Midbrain (tissue), 1 donor: ENCODE measurements at regions not wholly inside any gene's neighbourhood (a gene's known extent, or its start where the extent isn't known, plus 50 kb on each side); places are given as distances from the start of the nearest gene placed in this dataset.
"Not testable (repeated sequence)": the region's sequence is repeated elsewhere in the genome, so short reads cannot be mapped to it uniquely, and the experiment has no call there.

Experiments
- DNase-seq: peaks from one replicate; lab custom pipeline; 2025; lab: John Stamatoyannopoulos, UW

GRCh38 chr2:236632295-236633218 lies 62.9 kb downstream of the ACKR3 start:
- no peak for DNase-seq

- no peak for DNase-seq
Measured at GRCh38 chr2:236633219-236633570, 63.6 kb downstream of the ACKR3 start.

DNA sequence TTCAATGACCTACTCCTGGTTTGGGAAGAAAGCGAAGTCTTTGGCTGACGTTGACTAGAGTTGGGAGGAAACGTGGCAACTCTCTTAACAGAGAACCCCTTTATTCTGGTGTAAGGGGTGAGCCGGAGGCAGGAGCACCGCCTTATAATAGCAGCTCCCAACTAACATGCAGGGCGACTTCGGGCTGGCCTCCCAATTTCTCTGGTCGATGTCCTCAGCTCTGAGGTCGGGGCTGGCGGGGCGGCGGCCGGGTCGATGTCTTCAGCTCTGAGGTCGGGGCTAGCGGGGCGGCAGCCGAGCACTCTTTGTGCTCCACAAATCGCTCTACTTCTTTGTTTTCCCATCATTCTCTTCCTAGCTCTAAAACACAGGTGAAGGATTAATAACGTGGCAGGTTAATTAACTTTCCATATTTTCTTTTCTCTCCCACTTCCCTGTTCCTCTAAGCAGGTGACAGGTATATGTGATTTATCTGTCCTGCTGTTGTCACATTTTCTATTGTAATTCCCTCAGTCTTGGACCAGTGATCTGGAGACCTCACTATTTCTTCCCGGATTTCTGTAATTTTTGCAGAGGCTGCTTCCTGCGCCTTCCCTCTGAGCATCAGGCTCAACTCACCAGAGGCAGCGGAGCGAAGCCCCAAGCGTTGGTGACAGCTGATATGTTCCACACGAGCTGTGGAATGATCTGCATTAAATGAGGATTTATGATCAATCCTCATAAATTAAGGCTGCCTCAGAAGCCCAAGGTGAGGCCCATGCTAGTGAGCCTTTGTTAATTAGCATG lies 64.3 kb downstream of the ACKR3 start:
- DNase-seq: no peak

DNA sequence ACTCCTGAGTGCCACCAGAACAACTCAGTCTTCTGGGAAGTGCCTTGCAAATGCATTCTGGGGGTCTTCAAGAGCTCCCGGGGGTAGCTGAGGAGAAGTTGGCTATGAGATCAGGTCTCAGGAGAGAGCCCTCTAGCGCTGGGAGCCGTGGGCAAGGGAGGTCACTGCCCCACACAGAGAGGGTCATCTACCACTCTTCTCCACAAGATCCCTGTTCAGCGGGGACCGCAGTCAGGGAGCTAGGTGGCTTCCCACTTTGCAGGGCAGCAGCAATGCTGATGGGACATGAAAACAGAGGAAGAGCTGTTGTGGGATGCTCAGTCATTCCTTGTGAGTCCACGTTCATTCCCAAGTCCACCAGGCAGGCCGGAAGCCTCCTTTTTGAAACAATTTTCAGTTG lies 66.6 kb downstream of the ACKR3 start:
- DNase-seq: no peak

- DNase-seq: no peak
Measured at GRCh38 chr2:236636714-236637470, 67.3 kb downstream of the ACKR3 start.

DNA sequence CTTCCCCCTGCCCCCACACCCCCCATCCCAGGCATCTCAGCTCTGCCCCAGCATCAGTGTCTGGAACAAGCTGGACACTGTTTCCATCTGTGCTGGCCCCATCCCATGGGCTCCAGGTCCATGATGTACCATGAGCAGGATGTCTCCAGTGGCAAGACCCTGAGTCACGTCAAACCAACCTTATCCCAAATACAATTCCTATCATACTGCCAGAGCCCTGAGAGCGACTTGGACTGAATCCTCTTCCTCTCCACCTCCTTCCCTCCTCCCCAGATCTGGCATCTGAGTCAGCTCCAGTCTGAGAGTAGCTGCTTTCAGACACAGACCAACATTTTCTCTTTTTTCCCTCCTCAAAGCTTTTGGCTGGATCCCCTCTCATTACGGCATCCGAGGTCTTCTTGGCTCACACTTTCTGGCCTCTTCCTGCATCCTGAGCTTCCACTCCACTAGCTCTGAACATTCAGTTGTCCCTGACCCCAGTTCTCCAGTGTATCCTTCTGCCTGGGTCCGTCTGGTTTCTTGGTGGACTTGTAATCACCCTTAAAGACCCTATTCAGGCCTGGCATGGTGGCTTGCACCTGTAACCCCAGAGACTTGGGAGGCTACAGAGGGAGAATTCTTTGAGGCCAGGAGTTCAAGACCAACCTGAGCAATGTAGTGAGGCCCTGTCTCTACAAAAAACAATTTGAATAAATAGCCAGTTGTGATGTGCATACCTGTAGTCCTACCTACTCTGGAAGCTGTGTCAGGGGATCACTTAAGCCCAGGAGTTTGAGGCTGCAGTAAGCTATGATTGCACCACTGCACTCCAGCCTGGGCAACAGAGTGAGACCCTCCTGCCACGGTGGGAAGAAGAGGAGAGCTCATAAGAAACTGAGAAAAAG lies 68.3 kb downstream of the ACKR3 start:
- DNase-seq: no peak

DNA sequence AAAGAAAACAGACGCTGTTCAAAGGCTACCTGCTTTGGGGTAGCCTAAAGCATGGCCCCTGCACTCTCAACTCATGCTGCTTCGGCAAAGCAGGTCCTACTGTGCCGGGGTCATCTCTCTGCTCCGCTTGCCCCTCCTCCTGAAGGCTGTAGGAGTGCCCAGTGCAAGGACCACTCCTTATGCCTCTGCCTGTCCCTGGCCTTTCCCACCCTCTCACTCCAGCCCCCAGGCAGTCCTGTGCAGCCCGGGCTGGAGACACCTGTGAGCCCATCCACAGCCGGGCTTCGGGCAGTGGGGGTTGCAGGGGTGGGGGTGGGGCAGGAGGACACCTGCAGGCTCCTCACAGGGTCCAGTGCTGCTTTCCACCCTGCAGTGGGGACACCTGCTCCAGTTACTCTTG lies 69.1 kb downstream of the ACKR3 start:
- DNase-seq: no peak

DNA sequence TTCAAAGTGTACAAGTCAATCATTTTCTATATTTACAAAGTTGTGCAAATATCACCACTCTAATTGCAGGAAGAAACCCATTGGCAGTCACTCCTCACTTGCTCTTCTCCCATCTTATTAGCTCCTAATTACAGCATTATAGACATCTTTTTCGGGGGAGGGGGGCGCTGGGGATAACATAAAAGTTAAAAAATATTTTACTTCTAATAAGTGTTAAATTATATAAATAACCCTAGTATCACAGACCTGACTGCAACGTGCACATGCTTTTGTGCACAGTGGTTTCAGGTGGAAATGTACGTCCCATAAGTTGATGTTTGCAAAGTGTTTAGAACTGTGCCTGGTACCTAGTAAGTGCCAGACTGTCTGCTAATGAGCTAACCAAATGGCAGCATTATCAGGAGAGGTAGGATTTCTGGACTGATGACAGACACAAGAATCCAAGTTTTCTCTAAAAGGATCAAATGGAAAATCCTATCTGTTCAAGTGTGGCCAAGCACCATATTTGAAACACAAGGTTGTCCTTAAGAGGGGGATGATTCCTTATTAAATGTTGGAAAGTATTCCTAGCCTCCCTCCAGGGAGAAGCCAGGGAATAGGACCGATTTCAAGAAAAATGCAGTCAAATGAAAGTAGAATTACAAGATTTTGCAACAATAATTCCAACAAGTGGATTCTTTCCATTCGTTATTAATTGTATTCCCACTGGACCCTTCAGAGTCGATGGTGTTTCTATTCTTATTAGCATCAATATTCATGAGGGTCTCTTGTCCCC lies 70.0 kb downstream of the ACKR3 start:
- no peak for DNase-seq

- DNase-seq: no peak
Measured at GRCh38 chr2:236641051-236641726, 71.6 kb downstream of the ACKR3 start.

- DNase-seq: no peak
Measured at GRCh38 chr2:236642125-236642524, 72.5 kb downstream of the ACKR3 start.

DNA sequence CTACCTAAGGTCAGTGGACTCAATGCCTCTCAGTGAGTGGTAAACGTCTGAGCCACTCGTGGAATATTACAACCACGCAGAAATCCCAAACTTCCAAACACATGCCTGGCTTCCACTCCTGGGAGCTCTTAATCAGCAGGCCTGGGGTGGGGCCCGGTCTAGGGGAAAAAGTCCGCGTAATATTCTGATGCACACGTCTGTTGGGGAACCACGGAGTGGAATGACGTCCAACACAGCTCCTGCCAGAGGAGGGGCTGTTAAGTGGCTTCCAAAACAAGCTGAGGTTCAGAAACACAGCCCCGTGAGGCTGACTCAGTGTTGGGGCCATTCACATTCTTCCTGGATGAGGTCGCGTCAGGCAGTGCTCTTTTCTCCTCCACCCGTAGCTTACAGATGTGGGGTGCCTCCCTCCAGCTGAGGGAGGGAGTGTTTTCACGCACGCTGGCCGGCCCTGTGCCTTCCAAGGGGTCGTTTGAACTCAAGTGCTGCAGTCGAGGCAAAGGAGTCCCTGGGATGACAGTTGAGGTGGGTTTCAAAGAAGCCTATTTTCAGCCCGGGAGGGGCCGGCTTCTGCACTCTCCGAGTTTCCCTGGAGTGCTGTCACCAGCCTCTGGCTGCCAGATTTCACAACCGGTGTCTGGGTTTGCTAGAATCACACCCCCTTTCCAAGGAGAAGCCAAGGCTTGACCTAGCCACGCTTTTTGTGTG lies 73.1 kb downstream of the ACKR3 start:
- DNase-seq: no peak

GRCh38 chr2:236643480-236643879 lies 73.9 kb downstream of the ACKR3 start:
- no peak for DNase-seq

DNA sequence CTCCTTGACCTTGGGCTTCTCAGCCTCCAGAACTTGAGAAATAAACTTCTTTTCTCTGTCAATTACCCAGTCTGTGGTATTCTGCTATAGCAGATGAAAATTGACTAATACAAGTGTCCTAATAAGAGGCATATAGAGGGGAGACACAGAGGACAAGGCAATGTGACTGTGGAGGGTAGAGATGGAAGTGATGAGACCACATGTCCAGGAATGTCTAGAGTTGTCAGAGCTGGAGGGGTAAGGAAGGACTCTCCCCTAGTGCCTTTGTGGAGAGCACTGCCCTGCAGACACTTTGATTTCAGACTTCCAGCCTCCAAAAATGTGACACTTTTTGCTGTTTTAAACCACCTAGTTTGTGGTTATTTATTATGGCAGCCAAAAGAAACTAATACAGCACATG lies 74.4 kb downstream of the ACKR3 start:
- DNase-seq: no peak

- no peak for DNase-seq
Measured at GRCh38 chr2:236644502-236644911, 74.9 kb downstream of the ACKR3 start.

- DNase-seq: not testable (repeated sequence)
Measured at GRCh38 chr2:236645141-236645540, 75.5 kb downstream of the ACKR3 start.

DNA sequence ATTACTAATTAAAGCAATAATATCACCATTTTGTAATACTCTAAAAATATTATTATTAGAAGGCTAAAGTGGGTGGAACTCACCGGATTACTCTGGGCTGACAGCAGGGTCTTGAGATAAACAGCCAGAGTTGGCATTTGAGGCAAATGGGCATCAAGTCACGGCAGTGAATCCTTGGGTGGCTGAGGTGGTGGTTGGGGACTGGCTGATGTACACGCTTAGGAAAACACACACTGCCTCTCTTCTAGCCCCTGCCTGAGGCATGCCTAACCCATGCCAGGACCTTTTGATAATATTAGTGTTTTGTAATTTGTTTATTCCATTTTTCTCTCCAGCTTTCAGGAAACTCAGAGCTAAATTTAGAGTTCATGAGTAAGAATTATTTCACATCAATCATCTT lies 76.8 kb downstream of the ACKR3 start:
- DNase-seq: no peak

DNA sequence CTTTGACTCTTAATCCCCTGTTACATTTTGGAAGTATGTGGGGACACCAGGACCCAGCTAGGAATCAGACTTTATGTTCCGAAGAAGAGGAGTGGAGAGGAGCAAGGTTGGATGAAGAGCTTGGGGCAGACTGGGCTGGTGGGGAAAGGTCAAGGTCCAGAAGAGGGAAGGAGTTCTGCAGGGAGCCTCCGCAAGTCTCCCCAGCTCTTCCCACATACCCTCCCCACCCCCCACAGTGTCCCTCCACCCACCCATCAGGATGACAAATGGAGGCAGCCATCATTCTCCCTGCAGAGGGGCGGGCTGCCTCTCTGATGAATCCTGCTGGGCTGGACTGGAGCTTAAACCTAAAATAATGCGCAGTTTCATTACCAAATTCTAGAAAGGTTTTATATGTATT lies 77.2 kb downstream of the ACKR3 start:
- no peak for DNase-seq

- DNase-seq: no peak
Measured at GRCh38 chr2:236647621-236648020, 78.0 kb downstream of the ACKR3 start.

DNA sequence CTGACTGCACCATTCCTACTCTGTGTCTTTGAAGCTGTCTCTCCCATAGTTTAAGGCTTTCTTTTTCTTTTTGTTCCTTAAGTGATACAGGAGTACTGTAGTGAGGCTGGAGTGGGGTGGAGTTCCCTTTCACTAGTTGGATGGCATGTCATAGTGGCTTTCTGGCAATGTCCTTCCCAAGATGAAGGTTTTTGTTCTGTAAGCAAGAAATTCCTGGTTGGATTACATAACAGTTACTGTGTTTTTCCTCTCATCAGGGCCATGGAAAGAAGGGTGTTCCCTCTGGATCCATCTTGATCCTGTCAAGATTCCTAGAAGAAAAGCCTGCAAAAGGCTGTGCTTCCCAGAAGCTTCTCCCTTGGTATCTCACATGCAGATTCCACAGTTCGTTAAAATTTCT lies 84.2 kb downstream of the ACKR3 start:
- DNase-seq: no peak
